ENCODE measurements at regions not wholly inside any gene's neighbourhood (a gene's known extent, or its start where the extent isn't known, plus 50 kb on each side); places are given as distances from the start of the nearest gene placed in this dataset.

DNA sequence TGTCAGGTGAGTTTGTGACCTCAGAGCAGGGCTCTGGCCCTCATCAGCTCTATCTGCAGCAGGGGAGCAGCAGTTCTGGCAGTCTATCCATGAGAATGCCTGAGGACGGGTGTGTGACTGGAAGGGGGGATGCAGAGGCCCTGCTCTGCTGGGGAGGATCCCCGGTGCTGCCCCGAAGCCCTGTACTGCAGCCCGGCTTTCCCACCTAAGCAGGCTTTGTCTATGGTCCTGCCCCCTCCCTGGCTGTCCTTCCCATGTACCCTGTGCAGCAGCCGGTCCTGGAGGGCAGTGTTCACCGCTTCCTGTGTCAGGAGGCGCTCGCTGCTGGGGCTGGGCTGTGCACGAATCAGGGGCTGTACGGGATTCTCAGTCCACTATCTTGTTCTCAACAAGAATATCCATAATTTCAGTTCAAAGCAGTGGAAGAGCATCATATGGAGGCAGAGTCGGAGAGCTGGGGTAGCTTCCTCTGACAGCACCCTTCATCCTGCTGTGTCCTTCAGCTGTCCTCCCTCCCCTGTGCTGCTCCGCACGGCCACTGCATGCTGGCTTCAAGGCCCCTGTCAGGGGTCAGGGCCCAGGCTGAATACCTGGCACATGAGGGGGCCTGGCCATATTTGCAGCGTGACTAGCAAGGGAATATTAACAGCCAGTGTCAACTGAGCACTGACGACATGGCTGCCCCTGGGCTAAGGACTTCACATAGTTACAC is 125.2 kb downstream of the CTTN start:
- H3K4me1 Mint-ChIP-seq: no peaks in the 10 kb centered on the region
- ATAC-seq: no peak
- no peaks in the 10 kb centered on the region for H3K36me3 Mint-ChIP-seq
- H3K27ac Mint-ChIP-seq: no peak overlapping the region
- no peaks in the 10 kb centered on the region for H3K9me3 Mint-ChIP-seq
- H3K27me3 Mint-ChIP-seq: peaks cover 73% of the 10 kb centered on the region
- no peak overlapping the region for H3K4me3 Mint-ChIP-seq

DNA sequence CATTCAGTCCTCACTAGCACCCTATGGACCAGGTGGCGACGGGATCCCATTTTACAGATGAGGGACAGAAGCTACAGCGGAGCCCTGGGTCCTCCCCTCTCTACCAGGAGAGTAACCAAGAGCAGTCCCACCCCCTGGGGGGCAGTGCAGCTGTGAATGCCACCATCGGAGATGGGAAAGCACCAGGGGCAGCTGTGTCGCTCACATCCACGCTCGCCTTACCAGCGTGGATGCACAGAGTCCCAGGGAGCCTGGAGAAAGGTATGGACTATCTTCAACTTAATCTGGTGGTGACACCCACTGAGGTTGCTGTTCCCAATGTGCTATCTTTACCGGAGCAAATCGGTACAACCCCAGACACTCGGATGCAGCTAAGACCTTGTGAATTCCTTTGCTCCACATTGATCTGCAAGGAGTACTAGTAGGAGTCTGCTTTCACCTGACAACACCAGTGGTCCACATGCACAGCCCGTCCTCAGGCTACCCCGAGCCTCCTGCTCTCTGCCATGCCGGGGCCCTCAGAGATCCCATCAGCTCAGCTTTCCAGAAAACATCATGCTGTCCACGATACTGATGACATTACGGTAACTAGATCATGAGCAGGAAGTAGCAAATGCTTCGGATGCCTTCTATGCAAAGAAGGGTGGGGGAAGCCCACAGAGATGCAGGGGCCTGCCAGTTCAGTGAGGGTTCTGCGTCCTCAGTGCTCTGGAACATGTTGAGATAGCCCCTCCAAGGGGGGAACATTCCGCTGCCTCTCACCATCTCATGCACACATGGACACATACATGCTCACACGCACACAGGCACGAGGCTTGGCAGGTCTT is 126.0 kb downstream of the CTTN start:
- no peak overlapping the region for H3K4me3 Mint-ChIP-seq
- H3K4me1 Mint-ChIP-seq: no peaks in the 10 kb centered on the region
- H3K27ac Mint-ChIP-seq: no peak overlapping the region
- no peak for ATAC-seq
- no peaks in the 10 kb centered on the region for H3K9me3 Mint-ChIP-seq
- no peaks in the 10 kb centered on the region for H3K36me3 Mint-ChIP-seq
- peaks cover 73% of the 10 kb centered on the region for H3K27me3 Mint-ChIP-seq

DNA sequence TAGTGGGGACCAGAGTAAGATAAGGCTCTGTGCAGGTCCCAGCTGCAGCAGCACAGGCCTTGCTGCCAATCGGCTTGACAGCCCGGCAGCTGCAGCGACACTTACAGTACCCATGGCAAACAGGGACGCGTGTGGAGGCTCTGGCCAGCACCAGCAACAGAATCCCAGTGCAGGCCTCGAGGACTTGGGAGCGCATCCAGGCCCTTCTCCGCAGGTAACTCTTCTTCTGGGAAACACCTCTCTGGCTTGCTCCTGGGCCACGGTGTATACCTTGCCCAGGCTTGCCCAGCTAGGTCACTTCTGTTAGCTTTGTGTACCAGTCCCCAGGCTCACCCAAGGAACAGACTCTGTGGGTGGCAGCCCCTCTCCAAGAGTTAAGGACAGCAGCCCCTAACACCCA is 126.7 kb downstream of the CTTN start:
- Mint-ChIP-seq H3K27me3 (peaks cover 73% of the 10 kb centered on the region), H3K4me1 (no peaks in the 10 kb centered on the region), H3K36me3 (no peaks in the 10 kb centered on the region)

DNA sequence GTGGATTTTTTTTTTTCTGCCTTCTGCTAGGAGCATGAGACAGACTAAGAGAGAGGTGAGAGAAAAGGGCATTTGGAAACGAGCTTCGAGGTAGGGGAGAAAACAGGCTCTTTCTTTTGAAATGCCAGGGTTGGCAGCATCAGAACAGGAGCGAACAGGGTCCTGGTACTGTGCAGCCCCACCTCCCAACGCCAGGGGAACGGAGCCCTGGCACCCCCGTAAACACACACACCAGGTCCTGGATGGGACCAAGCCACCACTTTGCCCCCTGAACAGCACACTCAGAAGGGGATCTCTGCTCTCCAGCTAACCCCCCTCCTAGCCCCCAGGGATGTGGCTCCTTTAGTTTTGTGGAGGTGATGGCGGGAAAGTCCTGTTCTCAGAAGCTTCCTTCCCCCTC is 127.1 kb downstream of the CTTN start:
- peaks cover 68% of the 10 kb centered on the region for H3K27me3 Mint-ChIP-seq
- H3K36me3 Mint-ChIP-seq: no peaks in the 10 kb centered on the region
- ATAC-seq: no peak
- no peak overlapping the region for H3K4me3 Mint-ChIP-seq
- no peak overlapping the region for H3K27ac Mint-ChIP-seq
- H3K9me3 Mint-ChIP-seq: no peaks in the 10 kb centered on the region
- H3K4me1 Mint-ChIP-seq: no peaks in the 10 kb centered on the region

More for the DNA sequence above, 126.7 kb downstream of the CTTN start:
- Mint-ChIP-seq H3K9me3 (no peaks in the 10 kb centered on the region), H3K4me3 (no peak overlapping the region), H3K27ac (no peak overlapping the region)
- ATAC-seq: no peak

DNA sequence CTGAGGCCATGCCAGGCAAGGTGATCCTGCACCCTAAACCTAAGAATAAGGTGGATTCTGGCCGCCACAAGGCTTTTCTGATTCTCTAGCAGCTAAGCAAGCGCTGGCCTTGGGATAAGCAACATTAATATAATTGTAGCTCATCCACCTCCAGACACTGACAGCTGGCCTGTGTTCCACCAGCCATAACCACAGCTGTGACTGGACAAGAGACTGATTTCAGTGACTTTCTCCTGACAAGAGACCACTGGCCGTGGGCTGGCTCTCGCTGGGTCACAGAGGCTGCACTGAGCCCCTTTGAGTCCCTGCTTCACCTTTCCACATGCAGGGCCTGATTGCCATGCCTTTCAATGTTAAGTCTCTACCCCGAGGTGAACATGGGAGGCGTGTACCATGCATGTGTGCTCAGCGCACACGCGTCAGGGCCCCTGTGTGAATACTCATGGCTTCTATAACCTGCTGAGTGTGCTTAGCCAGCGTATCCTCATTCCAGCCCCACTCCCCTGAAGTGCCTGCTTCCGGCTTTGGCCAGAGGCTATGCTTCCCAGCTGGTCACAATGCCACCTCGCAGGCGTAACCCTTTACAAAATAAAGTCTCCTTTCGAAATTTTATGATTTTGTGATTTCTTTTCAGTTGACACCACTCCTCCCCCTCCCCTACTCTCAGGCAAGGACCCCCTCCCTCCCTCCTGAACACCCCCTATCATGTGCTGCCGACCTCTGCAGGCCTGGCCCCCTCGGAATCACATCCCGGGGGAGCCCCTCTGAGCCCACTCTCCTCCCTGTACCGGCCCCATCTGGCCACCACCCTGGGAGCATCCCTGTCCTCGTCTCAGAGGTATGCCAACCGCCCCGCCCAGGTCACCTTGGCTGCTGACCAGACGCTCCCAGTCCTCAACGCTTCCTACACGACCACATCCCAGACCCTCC is 128.1 kb downstream of the CTTN start:
- no peak overlapping the region for H3K4me3 Mint-ChIP-seq
- no peak for ATAC-seq
- peaks cover 59% of the 10 kb centered on the region for H3K27me3 Mint-ChIP-seq
- no peak overlapping the region for H3K27ac Mint-ChIP-seq
- H3K36me3 Mint-ChIP-seq: no peaks in the 10 kb centered on the region
- no peaks in the 10 kb centered on the region for H3K9me3 Mint-ChIP-seq
- H3K4me1 Mint-ChIP-seq: no peaks in the 10 kb centered on the region

DNA sequence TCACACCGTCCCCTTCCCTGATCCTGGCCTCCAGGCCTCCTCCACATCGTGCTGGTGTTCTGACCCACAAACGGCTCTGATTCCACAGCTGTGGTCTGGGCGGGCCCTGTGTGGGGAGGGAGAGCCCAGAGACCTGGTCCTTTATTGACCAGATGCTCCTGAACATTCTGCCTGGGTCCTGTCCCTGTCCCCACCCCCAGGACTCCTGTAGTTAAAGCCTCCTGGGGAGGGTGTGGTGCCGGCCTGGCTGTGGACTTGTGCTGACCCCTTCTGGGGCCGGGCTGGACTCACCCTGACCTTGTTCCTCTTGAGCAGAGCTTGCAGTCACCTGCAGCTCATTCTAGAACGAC is 128.7 kb downstream of the CTTN start:
- Mint-ChIP-seq H3K27ac (no peak overlapping the region), H3K4me3 (no peak overlapping the region), H3K4me1 (no peaks in the 10 kb centered on the region), H3K9me3 (no peaks in the 10 kb centered on the region), H3K27me3 (peaks cover 53% of the 10 kb centered on the region), H3K36me3 (no peaks in the 10 kb centered on the region)
- ATAC-seq: no peak

DNA sequence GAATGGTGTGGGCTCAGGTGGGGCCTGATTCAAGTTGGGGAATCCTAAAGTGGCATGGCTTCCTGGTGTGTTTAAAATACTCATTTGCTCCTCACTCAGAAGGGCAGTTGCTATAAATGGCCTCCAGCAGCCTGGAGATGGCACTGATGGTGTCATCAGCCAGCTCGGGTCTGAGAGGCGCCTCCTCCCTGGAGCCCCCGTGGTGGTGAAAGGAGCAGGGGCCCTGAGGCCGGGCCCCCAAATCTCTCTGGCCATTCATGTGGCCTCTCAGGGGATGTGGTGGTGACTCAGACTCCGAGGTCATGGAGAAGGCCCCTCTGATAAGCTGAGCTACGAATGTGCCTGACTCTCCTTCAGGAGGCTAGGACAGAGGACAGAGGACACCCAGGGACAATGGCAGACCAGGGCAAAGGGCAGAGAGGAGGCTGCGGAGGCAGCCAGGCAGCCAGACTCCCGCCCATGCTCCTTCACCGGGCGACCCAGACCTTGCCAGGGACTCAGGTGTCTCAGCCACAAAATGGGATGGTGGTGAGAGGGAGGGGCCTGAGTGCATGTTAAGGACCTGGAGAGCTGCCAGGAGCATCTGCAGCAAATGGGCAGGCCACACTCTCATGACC is 129.2 kb downstream of the CTTN start:
- H3K4me3 Mint-ChIP-seq: no peak overlapping the region
- peaks cover 48% of the 10 kb centered on the region for H3K27me3 Mint-ChIP-seq
- H3K9me3 Mint-ChIP-seq: no peaks in the 10 kb centered on the region
- ATAC-seq: no peak
- no peaks in the 10 kb centered on the region for H3K36me3 Mint-ChIP-seq
- no peaks in the 10 kb centered on the region for H3K4me1 Mint-ChIP-seq
- no peak overlapping the region for H3K27ac Mint-ChIP-seq

DNA sequence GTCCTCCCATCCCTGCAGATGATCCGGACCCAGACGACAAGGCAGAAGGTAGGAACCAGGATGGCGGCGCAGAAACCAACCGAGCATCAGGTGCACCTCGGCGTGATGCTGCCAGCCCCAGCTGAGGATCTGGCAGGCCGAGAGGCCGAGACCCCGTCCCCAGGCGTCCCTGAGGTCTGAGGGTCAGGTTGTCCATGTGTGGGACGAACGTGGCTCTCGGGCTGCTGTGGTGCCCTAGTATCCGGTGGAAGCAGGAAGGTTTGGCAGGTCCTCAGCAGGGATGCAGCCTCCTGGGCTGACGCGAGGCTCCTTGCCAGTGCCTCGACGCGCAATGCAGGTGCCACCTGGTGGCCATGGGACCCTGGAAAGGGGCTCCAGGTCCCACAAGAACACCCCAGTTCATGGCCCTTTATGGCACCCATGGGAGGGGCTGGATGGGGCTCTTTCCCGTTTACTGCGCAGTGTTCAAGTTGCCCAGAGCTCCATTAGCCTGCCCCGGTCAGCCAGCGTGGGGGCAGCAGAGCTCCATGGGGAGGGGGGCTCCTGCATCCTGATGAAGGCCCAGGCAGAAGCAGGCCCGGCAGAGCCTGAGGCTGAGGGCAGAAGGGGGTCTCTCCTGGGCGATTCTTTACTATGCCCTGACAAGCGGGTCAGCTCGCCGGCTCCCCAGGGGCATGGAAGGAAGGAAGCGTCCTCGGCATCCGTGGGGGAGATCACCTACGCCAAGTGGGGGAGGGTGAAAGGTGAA is 129.9 kb downstream of the CTTN start:
- no peaks in the 10 kb centered on the region for H3K9me3 Mint-ChIP-seq
- no peaks in the 10 kb centered on the region for H3K36me3 Mint-ChIP-seq
- ATAC-seq: no peak
- H3K4me3 Mint-ChIP-seq: no peak overlapping the region
- H3K27me3 Mint-ChIP-seq: peaks cover 41% of the 10 kb centered on the region
- no peaks in the 10 kb centered on the region for H3K4me1 Mint-ChIP-seq
- no peak overlapping the region for H3K27ac Mint-ChIP-seq

DNA sequence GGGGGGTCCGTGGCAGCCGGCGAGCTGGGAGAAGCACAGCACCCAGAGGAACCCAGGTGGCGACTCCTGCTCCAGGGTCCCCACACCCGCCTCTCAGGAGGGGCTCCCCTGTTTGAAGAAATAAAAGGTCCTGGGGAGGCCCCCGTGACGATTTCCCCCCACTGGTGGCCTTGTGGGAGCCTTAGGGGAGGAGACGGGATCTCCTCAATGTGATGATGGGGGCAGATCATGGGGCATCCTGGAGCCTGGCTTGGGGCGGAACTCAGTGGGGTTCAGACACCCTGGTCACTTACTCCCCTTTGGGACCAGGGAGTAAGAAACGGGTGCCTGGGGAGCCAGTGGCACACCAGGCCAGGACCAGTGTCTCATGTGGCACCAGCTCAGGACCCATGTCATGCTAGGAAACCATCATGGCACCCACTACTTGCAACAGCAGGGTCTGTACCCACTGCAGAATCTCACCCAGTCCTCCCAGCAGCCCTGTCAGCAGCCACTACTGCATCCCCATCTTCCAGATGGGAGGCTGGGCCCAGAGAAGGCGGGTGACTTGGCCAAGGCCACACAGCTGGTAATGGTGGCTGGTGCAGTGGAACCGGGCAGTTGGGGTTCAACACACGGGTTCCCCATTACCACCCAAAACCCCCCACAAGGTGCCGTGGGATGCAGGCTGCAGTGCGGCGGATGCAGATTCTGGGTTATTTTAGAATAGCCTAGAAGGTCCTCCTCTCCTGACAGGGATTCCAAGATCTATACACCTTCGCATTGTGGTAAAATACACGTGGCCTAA is 130.7 kb downstream of the CTTN start:
- peaks cover 33% of the 10 kb centered on the region for H3K27me3 Mint-ChIP-seq
- H3K36me3 Mint-ChIP-seq: no peaks in the 10 kb centered on the region
- H3K27ac Mint-ChIP-seq: no peak overlapping the region
- ATAC-seq: no peak
- no peak overlapping the region for H3K4me3 Mint-ChIP-seq
- peaks cover 5% of the 10 kb centered on the region for H3K9me3 Mint-ChIP-seq
- H3K4me1 Mint-ChIP-seq: no peaks in the 10 kb centered on the region

DNA sequence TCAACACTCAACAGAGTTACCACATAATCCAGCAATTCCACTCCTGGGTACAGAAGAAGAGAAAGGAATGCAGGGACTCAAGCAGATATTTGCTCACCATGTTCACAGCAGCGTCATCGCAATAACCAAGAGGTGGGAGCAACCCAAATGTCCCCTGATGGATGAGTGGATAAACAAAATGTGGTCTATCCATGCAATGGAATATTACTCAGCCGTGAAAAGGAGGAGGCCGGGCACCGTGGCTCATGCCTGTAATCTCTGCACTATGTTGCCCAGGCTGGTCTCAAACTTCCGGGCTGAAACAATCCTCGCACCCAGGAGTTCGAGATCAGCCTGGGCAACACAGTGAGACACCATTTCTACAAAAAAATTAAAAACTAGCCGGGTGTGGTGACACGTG is 131.7 kb downstream of the CTTN start:
- Mint-ChIP-seq H3K4me1 (no peaks in the 10 kb centered on the region), H3K27ac (no peak overlapping the region), H3K36me3 (no peaks in the 10 kb centered on the region), H3K27me3 (peaks cover 23% of the 10 kb centered on the region), H3K4me3 (no peak overlapping the region), H3K9me3 (peaks cover 6% of the 10 kb centered on the region)
- ATAC-seq: no peak

DNA sequence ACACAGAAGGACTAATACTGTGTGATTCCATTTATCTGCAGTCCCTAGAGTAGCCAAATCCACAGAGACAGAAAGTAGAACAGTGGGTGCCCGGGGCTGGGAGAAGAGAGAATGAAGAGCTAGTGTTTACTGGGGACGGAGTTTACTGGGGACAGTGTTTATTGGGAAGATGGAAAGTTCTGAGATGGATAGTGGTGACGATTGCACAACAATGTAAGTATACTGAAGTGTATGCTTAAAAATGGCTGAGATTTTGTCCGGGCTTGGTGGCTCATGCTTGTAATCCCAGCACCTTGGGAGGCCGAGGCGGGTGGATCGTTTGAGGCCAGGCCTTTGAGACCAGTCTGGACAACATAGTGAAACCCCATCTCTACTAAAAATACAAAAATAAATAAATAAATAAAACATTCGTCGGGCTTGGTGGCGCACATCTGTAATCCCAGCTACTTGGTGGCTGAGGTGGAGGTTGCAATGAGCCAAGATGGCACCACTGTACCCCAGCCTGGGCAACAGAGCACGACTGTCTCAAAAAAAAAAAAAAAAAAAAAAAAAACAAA is 132.4 kb downstream of the CTTN start:
- H3K9me3 Mint-ChIP-seq: peaks cover 11% of the 10 kb centered on the region
- H3K27me3 Mint-ChIP-seq: peaks cover 18% of the 10 kb centered on the region
- no peak overlapping the region for H3K27ac Mint-ChIP-seq
- H3K36me3 Mint-ChIP-seq: no peaks in the 10 kb centered on the region
- H3K4me3 Mint-ChIP-seq: no peak overlapping the region
- ATAC-seq: no peak
- H3K4me1 Mint-ChIP-seq: no peaks in the 10 kb centered on the region

DNA sequence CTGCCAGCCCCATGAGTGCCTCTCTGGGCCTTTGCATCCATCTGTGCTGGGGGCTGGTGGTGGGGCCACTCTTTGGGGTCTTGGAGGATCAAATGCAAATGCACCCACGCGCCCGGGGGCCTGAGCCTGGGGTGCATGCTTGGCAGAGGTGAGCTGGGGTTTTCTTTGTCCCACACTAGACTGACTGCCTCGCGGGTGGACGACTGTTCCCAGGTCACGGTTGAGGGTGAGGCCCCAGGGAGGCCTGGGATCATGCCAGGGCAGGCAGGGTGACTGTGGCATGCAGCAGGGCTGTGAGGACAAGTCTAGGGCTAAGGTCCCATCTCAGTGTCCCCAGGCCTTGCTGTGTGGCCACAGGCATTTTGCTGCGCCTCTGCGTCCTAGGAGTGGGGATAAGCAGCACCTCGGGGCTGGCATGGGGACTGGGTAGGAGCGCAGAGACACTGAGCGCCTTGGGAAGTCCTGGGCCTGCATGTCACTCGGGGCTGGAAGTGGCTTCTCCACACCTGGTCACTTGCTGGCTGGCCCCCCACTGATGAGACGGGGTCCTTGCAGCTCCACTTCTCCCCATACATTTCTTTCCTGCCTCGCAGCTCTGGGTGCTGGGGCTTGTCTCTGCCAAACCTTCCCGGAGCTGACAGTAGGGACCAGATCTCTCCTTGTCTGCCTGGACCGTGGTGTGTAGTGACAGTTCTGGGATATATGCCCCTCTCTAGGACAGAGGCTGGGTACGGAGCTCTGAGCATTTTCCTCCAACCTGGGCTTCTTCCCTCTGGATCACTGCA is 133.1 kb downstream of the CTTN start:
- Mint-ChIP-seq H3K27me3 (peaks cover 16% of the 10 kb centered on the region), H3K27ac (no peak overlapping the region), H3K4me3 (no peak overlapping the region), H3K4me1 (no peaks in the 10 kb centered on the region), H3K9me3 (peaks cover 11% of the 10 kb centered on the region), H3K36me3 (no peaks in the 10 kb centered on the region)
- no peak for ATAC-seq

DNA sequence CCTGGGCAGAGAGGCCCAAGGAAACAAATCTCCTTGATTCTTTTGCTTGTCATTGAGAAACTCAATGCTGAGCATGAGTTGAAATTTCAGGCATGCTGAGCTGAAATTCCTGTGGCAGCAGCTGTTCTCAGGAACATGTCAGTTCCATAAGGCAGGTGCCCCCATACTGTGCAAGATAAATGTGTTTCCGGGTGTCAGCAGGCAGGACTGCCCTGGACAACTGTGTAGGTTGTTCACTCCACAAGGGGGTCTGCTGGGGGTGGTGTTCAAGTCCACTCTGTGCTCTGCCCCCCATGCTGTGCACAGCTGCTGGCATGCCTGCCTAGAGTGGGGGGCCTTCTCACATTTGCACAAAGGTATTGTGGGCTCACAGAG is 133.7 kb downstream of the CTTN start:
- no peak overlapping the region for H3K27ac Mint-ChIP-seq
- peaks cover 10% of the 10 kb centered on the region for H3K27me3 Mint-ChIP-seq
- H3K9me3 Mint-ChIP-seq: peaks cover 11% of the 10 kb centered on the region
- no peak overlapping the region for H3K4me3 Mint-ChIP-seq
- H3K36me3 Mint-ChIP-seq: no peaks in the 10 kb centered on the region
- no peaks in the 10 kb centered on the region for H3K4me1 Mint-ChIP-seq
- no peak for ATAC-seq

All from stimulated activated memory B cell treated with anti-CD40 and anti-IgM and Interleukin-4, amounts not matched to agents 10 μg/mL and 1 μg/mL and 100 μg/mL, for 72 hours (primary cell).